ENCODE measurements at regions not wholly inside any gene's neighbourhood (a gene's known extent, or its start where the extent isn't known, plus 50 kb on each side); places are given as distances from the start of the nearest gene placed in this dataset.

GRCh38 chr11:109845437-109845836, 247.8 kb upstream of the ZC3H12C start:
- no peak overlapping the region for H2AFZ ChIP-seq (ENCODE audit: low read depth)
- no peaks in the 10 kb centered on the region for H3K27me3 ChIP-seq (ENCODE audit: insufficient read depth)
- POLR2A ChIA-PET: interaction anchor here (0.6 kb wide), 1 partner anchor 1135 kb away, joined by 4 read pairs; no protein-coding TSS in a partner anchor
- no peak for DNase-seq
- no peaks in the 10 kb centered on the region for H3K9me2 ChIP-seq
- no peak overlapping the region for H3K27ac ChIP-seq (ENCODE audit: low read depth in 2 of 2, low read length in 1 of 2)
- H3K9me3 ChIP-seq: no peaks in the 10 kb centered on the region
- H3K4me1 ChIP-seq (ENCODE audit: control insufficient read depth in 1 of 2, insufficient read depth in 2 of 2, low read depth in 1 of 2, low read length in 1 of 2): peaks cover 4 to 20% of the 10 kb centered on the region in 2 experiments; a peak in 2 of 4 replicates
- H3K4me2 ChIP-seq: no peak overlapping the region
- H3F3A ChIP-seq (replicated peaks; ENCODE audit: insufficient read depth): no peaks in the 10 kb centered on the region
- H3K9ac ChIP-seq: no peak overlapping the region
- no peaks in the 10 kb centered on the region for H4K20me1 ChIP-seq (ENCODE audit: insufficient read depth)
- CTCF ChIA-PET: interaction anchor here (1.0 to 1.5 kb wide), 2 partner anchors 20 to 94 kb away, joined by 3 to 4 read pairs; no protein-coding TSS in a partner anchor
- WGBS (ENCODE audit: low lambda C conversion rate): 50% methylated on average over 1 of the region's 1 CpG
- no peaks in the 10 kb centered on the region for H3K36me3 ChIP-seq (replicated peaks in 1 of 2; ENCODE audit: control insufficient read depth in 1 of 2, insufficient read depth in 2 of 2, low read length in 1 of 2)
- TF ChIP-seq MAX (IDR thresholded peaks at IDR 0.05; ENCODE audit: low read depth) (no peak), SIN3A (IDR thresholded peaks at IDR 0.05; ENCODE audit: borderline replicate concordance, low read depth, low read length) (no peak)
- H3K79me2 ChIP-seq (ENCODE audit: insufficient read depth): no peaks in the 10 kb centered on the region
- no peak overlapping the region for H3K4me3 ChIP-seq (ENCODE audit: low read depth in 2 of 2, low read length in 1 of 2)

- Histone ChIP-seq H3K4me1 (ENCODE audit: control insufficient read depth in 1 of 2, insufficient read depth in 2 of 2, low read depth in 1 of 2, low read length in 1 of 2) (peaks cover 4 to 20% of the 10 kb centered on the region in 2 experiments; a peak in 2 of 4 replicates), H3F3A (replicated peaks; ENCODE audit: insufficient read depth) (no peaks in the 10 kb centered on the region), H3K79me2 (ENCODE audit: insufficient read depth) (no peaks in the 10 kb centered on the region), H3K4me3 (ENCODE audit: low read depth in 2 of 2, low read length in 1 of 2) (no peak overlapping the region), H3K27ac (ENCODE audit: low read depth in 2 of 2, low read length in 1 of 2) (no peak overlapping the region), H3K4me2 (no peak overlapping the region), H4K20me1 (ENCODE audit: insufficient read depth) (no peaks in the 10 kb centered on the region), H3K9ac (no peak overlapping the region), H3K36me3 (replicated peaks in 1 of 2; ENCODE audit: control insufficient read depth in 1 of 2, insufficient read depth in 2 of 2, low read length in 1 of 2) (no peaks in the 10 kb centered on the region), H3K9me3 (no peaks in the 10 kb centered on the region), H3K9me2 (no peaks in the 10 kb centered on the region), H3K27me3 (ENCODE audit: insufficient read depth) (no peaks in the 10 kb centered on the region), H2AFZ (ENCODE audit: low read depth) (no peak overlapping the region)
- no peak for DNase-seq
- CTCF ChIA-PET: interaction anchor here (0.6 to 1.1 kb wide), 3 partner anchors 18 to 457 kb away, joined by 3 read pairs; no protein-coding TSS in a partner anchor
- POLR2A ChIA-PET: no interaction called here
- WGBS (ENCODE audit: low lambda C conversion rate): 19% methylated on average over 1 of the region's 1 CpG
- no peak for TF ChIP-seq MEF2A (IDR thresholded peaks at IDR 0.05; ENCODE audit: borderline replicate concordance, low read depth)
- no peak for TF ChIP-seq PBX3 (IDR thresholded peaks at IDR 0.05)
- TF ChIP-seq IRF3 (IDR thresholded peaks at IDR 0.05; ENCODE audit: low read depth, low read length): no peak
- no peak for TF ChIP-seq REST (IDR thresholded peaks at IDR 0.05; ENCODE audit: low read depth, low read length)
Measured at GRCh38 chr11:109847621-109848020, 245.6 kb upstream of the ZC3H12C start.

Data from SK-N-SH (cell line).